Lower leg skin (tissue), 4 donors: ENCODE measurements at regions not wholly inside any gene's neighbourhood (a gene's known extent, or its start where the extent isn't known, plus 50 kb on each side); places are given as distances from the start of the nearest gene placed in this dataset.

Source experiments
- DNase-seq, 2 donors: peaks; one replicate each; pipeline ENCODE4 v3.0.0-alpha.2; 2019; ENCODE audit warnings: low spot score in 2 of 2
- H3K4me3 ChIP-seq: fragments of 200-600 bp; sonication (generic); 2 replicates; pipeline ENCODE4 v1.5.1; 2017; ENCODE audit warnings: mild to moderate bottlenecking, low read depth; ENCODE audit not compliant: poor library complexity, severe bottlenecking
- CTCF ChIP-seq, 3 donors: fragments of 450-650 bp; IDR thresholded peaks; one replicate each; pipeline ENCODE4 v1.5.1; 2016; ENCODE audit warnings: antibody characterized with exemption in 3 of 3, mild to moderate bottlenecking in 3 of 3, moderate library complexity in 2 of 3
- POLR2A ChIP-seq, 2 donors: fragments of 450-650 bp; IDR thresholded peaks; one replicate each; pipeline ENCODE4 v1.6.1; 2016 to 2017; ENCODE audit warnings: antibody characterized with exemption in 2 of 2, mild to moderate bottlenecking in 1 of 2, moderate library complexity in 1 of 2
- whole genome bisulfite sequencing, 2 donors: methylation state at CpG; one replicate each; pipeline ENCODE4 v1.1.5; 2018; 5-methylcytosine and 5-hydroxymethylcytosine counted together
- intact Hi-C: fragments of 100-400 bp; cut with DNase I; formaldehyde crosslinking; loops from one replicate; pipeline ENCODE4 v1.15.0; 2023; ENCODE audit warnings: low total_unique reads

DNA sequence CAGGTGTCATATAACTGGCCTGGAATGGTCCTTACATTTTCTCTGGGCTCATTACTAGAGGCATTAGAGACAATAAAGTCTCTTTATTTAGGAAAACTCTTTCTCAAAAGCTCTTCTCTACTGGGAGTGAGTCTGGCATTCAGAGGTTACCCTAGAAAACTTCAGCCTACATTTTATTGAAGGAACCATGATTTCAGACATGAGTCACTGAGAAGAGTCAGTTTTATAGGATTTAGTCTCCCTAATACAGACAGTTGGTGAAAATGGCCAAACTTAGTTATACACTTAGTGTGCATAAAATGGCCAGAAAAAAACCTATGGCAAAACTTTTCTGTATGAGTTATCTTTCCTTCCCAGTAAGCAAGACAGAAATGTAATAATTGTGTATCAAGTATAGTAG lies 689.4 kb downstream of the ZEB2 start:
- intact Hi-C loops, result no loop called here
- TF ChIP-seq POLR2A (IDR thresholded peaks at IDR 0.05) (no peak), CTCF (IDR thresholded peaks at IDR 0.05) (no peak)
- H3K4me3 ChIP-seq, result no peak overlapping the region
- DNase-seq, result no peak

GRCh38 chr2:143828763-143829537 lies 691.0 kb downstream of the ZEB2 start:
- no peak for DNase-seq
- intact Hi-C loops, result no loop called here
- 63 to 72% methylated on average over 3 of the region's 3 CpGs for WGBS, 2 donors
- TF ChIP-seq POLR2A (IDR thresholded peaks at IDR 0.05) (no peak), CTCF (IDR thresholded peaks at IDR 0.05) (no peak)
- H3K4me3 ChIP-seq, result no peak overlapping the region

DNA sequence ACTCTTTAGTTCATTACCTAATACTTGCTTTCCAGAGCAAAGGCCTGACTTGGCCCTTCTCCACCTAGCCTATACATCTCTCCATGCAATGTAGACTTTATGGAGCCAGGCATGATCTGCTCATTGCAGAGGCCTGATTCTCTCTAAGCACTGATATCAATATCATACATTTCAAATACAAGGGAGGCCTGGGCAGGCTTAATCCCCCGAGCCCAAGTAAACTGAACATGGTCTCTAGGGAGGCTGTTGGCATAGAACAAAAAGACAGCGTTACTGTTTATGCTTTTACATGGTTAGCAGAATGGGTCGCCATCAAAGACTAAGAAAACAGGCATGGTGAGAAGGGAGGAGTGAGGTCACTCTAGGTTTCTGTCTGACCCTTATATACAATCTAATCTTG lies 695.1 kb downstream of the ZEB2 start:
- H3K4me3 ChIP-seq, result no peak overlapping the region
- intact Hi-C loops, result no loop called here
- WGBS, 2 donors, result 67 to 71% methylated on average over 3 of the region's 3 CpGs
- DNase-seq, result no peak
- TF ChIP-seq CTCF (IDR thresholded peaks at IDR 0.05), result no peak
- no peak for TF ChIP-seq POLR2A (IDR thresholded peaks at IDR 0.05)

- no peak for TF ChIP-seq POLR2A (IDR thresholded peaks at IDR 0.05)
- no peak for TF ChIP-seq CTCF (IDR thresholded peaks at IDR 0.05)
- WGBS, 2 donors, result 41 to 48% methylated on average over 2 of the region's 2 CpGs
- DNase-seq, result no peak
- intact Hi-C loops, result no loop called here
- H3K4me3 ChIP-seq, result no peak overlapping the region
Measured at GRCh38 chr2:143823876-143824275, 694.7 kb downstream of the ARHGAP15 start.

- 48 to 62% methylated on average over 2 of the region's 2 CpGs for WGBS, 2 donors
- no peak overlapping the region for H3K4me3 ChIP-seq
- intact Hi-C loops, result no loop called here
- no peak for TF ChIP-seq CTCF (IDR thresholded peaks at IDR 0.05)
- no peak for DNase-seq
Measured at GRCh38 chr2:143823296-143823695, 694.1 kb downstream of the ARHGAP15 start.

- WGBS, 2 donors, result 96% methylated on average over 8 of the region's 8 CpGs
Measured at GRCh38 chr2:143822736-143823135, 693.5 kb downstream of the ARHGAP15 start.

More at GRCh38 chr2:143822736-143823135, 693.5 kb downstream of the ARHGAP15 start:
- TF ChIP-seq CTCF (IDR thresholded peaks at IDR 0.05) (no peak), POLR2A (IDR thresholded peaks at IDR 0.05) (no peak)
- no peak for DNase-seq
- H3K4me3 ChIP-seq, result no peak overlapping the region
- intact Hi-C loops, result no loop called here
